Parathyroid adenoma (tissue), 2 donors: ENCODE measurements at regions not wholly inside any gene's neighbourhood (a gene's known extent, or its start where the extent isn't known, plus 50 kb on each side); places are given as distances from the start of the nearest gene placed in this dataset.

Source experiments
- H2AFZ ChIP-seq: fragments of 300-600 bp; sonication (generic); one replicate; pipeline ENCODE4 v1.7.0; 2017; ENCODE audit warnings: antibody characterized with exemption, mild to moderate bottlenecking
- H3K27ac ChIP-seq: fragments of 300-600 bp; sonication (generic); one replicate; pipeline ENCODE4 v1.7.0; 2017
- H3K27me3 ChIP-seq: fragments of 300-600 bp; sonication (generic); one replicate; pipeline ENCODE4 v1.7.0; 2017; ENCODE audit warnings: low read length; ENCODE audit not compliant: control insufficient read depth, insufficient read depth
- H3K36me3 ChIP-seq: fragments of 300-600 bp; sonication (generic); one replicate; pipeline ENCODE4 v1.7.0; 2017; ENCODE audit warnings: low read length; ENCODE audit not compliant: control insufficient read depth, insufficient read depth
- H3K4me1 ChIP-seq: fragments of 300-600 bp; sonication (generic); one replicate; pipeline ENCODE4 v1.7.0; 2017; ENCODE audit warnings: control low read depth
- H3K4me2 ChIP-seq: fragments of 300-600 bp; sonication (generic); one replicate; pipeline ENCODE4 v1.7.0; 2017; ENCODE audit warnings: low read length
- H3K4me3 ChIP-seq: fragments of 300-600 bp; sonication (generic); one replicate; pipeline ENCODE4 v1.7.0; 2017; ENCODE audit warnings: low read depth, low read length
- H3K79me2 ChIP-seq: fragments of 300-600 bp; sonication (generic); one replicate; pipeline ENCODE4 v1.7.0; 2017; ENCODE audit warnings: control low read depth
- H3K9ac ChIP-seq: fragments of 300-600 bp; sonication (generic); one replicate; pipeline ENCODE4 v1.7.0; 2017; ENCODE audit warnings: mild to moderate bottlenecking
- H3K9me3 ChIP-seq: fragments of 300-600 bp; sonication (generic); one replicate; pipeline ENCODE4 v1.7.0; 2017; ENCODE audit warnings: low read length; ENCODE audit not compliant: control insufficient read depth
- CTCF ChIP-seq: fragments of 300-600 bp; sonication (generic); IDR thresholded peaks from one replicate; pipeline ENCODE4 v1.7.0; 2017; ENCODE audit warnings: antibody characterized with exemption, mild to moderate bottlenecking
- donor health status: primary hyperparathyroidism.

GRCh38 chr17:13346996-13347762 lies 254.6 kb downstream of the HS3ST3A1 start:
- H3K4me3 ChIP-seq = no peak overlapping the region
- H3K9me3 ChIP-seq = no peaks in the 10 kb centered on the region
- no peak overlapping the region for H3K4me2 ChIP-seq
- H2AFZ ChIP-seq = no peak overlapping the region
- TF ChIP-seq CTCF = no peak
- no peak overlapping the region for H3K9ac ChIP-seq
- H3K36me3 ChIP-seq = no peaks in the 10 kb centered on the region
- H3K4me1 ChIP-seq = no peaks in the 10 kb centered on the region
- H3K27ac ChIP-seq = no peak overlapping the region
- H3K79me2 ChIP-seq = no peaks in the 10 kb centered on the region
- no peaks in the 10 kb centered on the region for H3K27me3 ChIP-seq

- H3K27me3 ChIP-seq = no peaks in the 10 kb centered on the region
- H3K9ac ChIP-seq = no peak overlapping the region
- TF ChIP-seq CTCF = no peak
- no peaks in the 10 kb centered on the region for H3K36me3 ChIP-seq
- no peak overlapping the region for H3K27ac ChIP-seq
- H2AFZ ChIP-seq = no peak overlapping the region
- H3K79me2 ChIP-seq = no peaks in the 10 kb centered on the region
- no peaks in the 10 kb centered on the region for H3K4me1 ChIP-seq
- no peaks in the 10 kb centered on the region for H3K9me3 ChIP-seq
- no peak overlapping the region for H3K4me2 ChIP-seq
- H3K4me3 ChIP-seq = no peak overlapping the region
Measured at GRCh38 chr17:13346592-13346991, 255.1 kb downstream of the HS3ST3A1 start.

GRCh38 chr17:13346081-13346533 lies 255.6 kb downstream of the HS3ST3A1 start:
- Histone ChIP-seq H3K27me3 (no peaks in the 10 kb centered on the region), H3K4me3 (no peak overlapping the region), H3K36me3 (no peaks in the 10 kb centered on the region), H3K4me1 (no peaks in the 10 kb centered on the region), H3K27ac (no peak overlapping the region), H2AFZ (no peak overlapping the region), H3K9me3 (no peaks in the 10 kb centered on the region), H3K79me2 (no peaks in the 10 kb centered on the region), H3K4me2 (no peak overlapping the region), H3K9ac (no peak overlapping the region)
- no peak for TF ChIP-seq CTCF

- Histone ChIP-seq H2AFZ (no peak overlapping the region), H3K36me3 (no peaks in the 10 kb centered on the region), H3K9me3 (no peaks in the 10 kb centered on the region), H3K27ac (no peak overlapping the region), H3K79me2 (no peaks in the 10 kb centered on the region), H3K9ac (no peak overlapping the region), H3K4me2 (peak overlapping the region; percentile 66), H3K4me3 (no peak overlapping the region), H3K4me1 (no peaks in the 10 kb centered on the region), H3K27me3 (no peaks in the 10 kb centered on the region)
- no peak for TF ChIP-seq CTCF
Measured at GRCh38 chr17:13338421-13338820, 263.3 kb downstream of the HS3ST3A1 start.

- peak overlapping the region; percentile 66 for H3K4me2 ChIP-seq
- H3K27me3 ChIP-seq = no peaks in the 10 kb centered on the region
- H3K9me3 ChIP-seq = no peaks in the 10 kb centered on the region
- no peak overlapping the region for H3K27ac ChIP-seq
- no peaks in the 10 kb centered on the region for H3K36me3 ChIP-seq
- peak overlapping the region; percentile 47 for H3K4me3 ChIP-seq
- no peaks in the 10 kb centered on the region for H3K4me1 ChIP-seq
- no peaks in the 10 kb centered on the region for H3K79me2 ChIP-seq
- TF ChIP-seq CTCF = peak; percentile 80
- no peak overlapping the region for H3K9ac ChIP-seq
- peak overlapping the region; percentile 39 for H2AFZ ChIP-seq
Measured at GRCh38 chr17:13337864-13338371, 263.8 kb downstream of the HS3ST3A1 start.
